Right ventricle myocardium inferior (tissue), 1 donor: ENCODE measurements at regions not wholly inside any gene's neighbourhood (a gene's known extent, or its start where the extent isn't known, plus 50 kb on each side); places are given as distances from the start of the nearest gene placed in this dataset.

Experiments used
- ATAC-seq: fragments of 200-7000 bp; cut with Tn5 transposase; one replicate; pipeline ENCODE4 v1.9.1; 2020; ENCODE audit warnings: mild to moderate bottlenecking, moderate library complexity
- DNase-seq: peaks from one replicate; pipeline ENCODE4 v3.0.0; 2021; ENCODE audit errors: missing footprints
- intact Hi-C: fragments of 100-400 bp; cut with DNase I; formaldehyde crosslinking; loops from one replicate; pipeline ENCODE4 v1.11.0; 2022
- donor health status: DM: no; HTN: yes; CAD: no; lungs with severe emphysema.

- no peak for DNase-seq
- intact Hi-C loops, result no loop called here
- ATAC-seq, result no peak
Measured at GRCh38 chr2:126299469-126299976, 356.4 kb upstream of the GYPC start.

GRCh38 chr2:126300348-126300747 is 355.6 kb upstream of the GYPC start:
- ATAC-seq (no peak), DNase-seq (no peak)
- intact Hi-C loops, result no loop called here

- ATAC-seq (no peak), DNase-seq (no peak)
- intact Hi-C loops, result no loop called here
Measured at GRCh38 chr2:126302043-126302442, 353.9 kb upstream of the GYPC start.

GRCh38 chr2:126303113-126303512 is 352.8 kb upstream of the GYPC start:
- DNase-seq (no peak), ATAC-seq (no peak)
- intact Hi-C loops, result no loop called here

- DNase-seq, result no peak
- intact Hi-C loops, result no loop called here
- no peak for ATAC-seq
Measured at GRCh38 chr2:126304154-126304553, 351.8 kb upstream of the GYPC start.

- intact Hi-C loops, result no loop called here
- DNase-seq, result no peak
- ATAC-seq, result no peak
Measured at GRCh38 chr2:126306539-126306938, 349.4 kb upstream of the GYPC start.

- intact Hi-C loops, result no loop called here
- DNase-seq (no peak), ATAC-seq (no peak)
Measured at GRCh38 chr2:126307740-126308139, 348.2 kb upstream of the GYPC start.

- ATAC-seq, result no peak
- intact Hi-C loops, result no loop called here
Measured at GRCh38 chr2:126309185-126309584, 346.8 kb upstream of the GYPC start.

GRCh38 chr2:126312579-126312978 is 343.4 kb upstream of the GYPC start:
- no peak for ATAC-seq
- DNase-seq, result no peak
- intact Hi-C loops, result no loop called here

More at GRCh38 chr2:126309185-126309584, 346.8 kb upstream of the GYPC start:
- no peak for DNase-seq

- intact Hi-C loops, result no loop called here
- ATAC-seq, result no peak
- no peak for DNase-seq
Measured at GRCh38 chr2:126315828-126316227, 340.1 kb upstream of the GYPC start.

- DNase-seq (no peak), ATAC-seq (no peak)
- intact Hi-C loops, result no loop called here
Measured at GRCh38 chr2:126317790-126318431, 338.0 kb upstream of the GYPC start.

- DNase-seq (no peak), ATAC-seq (no peak)
- intact Hi-C loops, result no loop called here
Measured at GRCh38 chr2:126322342-126322741, 333.6 kb upstream of the GYPC start.

GRCh38 chr2:126325202-126325601 is 330.8 kb upstream of the GYPC start:
- intact Hi-C loops, result no loop called here
- DNase-seq, result no peak
- ATAC-seq, result no peak

GRCh38 chr2:126329173-126329572 is 326.8 kb upstream of the GYPC start:
- intact Hi-C loops, result no loop called here
- DNase-seq (no peak), ATAC-seq (no peak)

GRCh38 chr2:126342457-126342856 is 313.5 kb upstream of the GYPC start:
- ATAC-seq, result no peak
- no peak for DNase-seq
- intact Hi-C loops, result no loop called here

GRCh38 chr2:126343136-126343535 is 312.8 kb upstream of the GYPC start:
- no peak for ATAC-seq
- no peak for DNase-seq
- intact Hi-C loops, result no loop called here

GRCh38 chr2:126344493-126344892 is 311.5 kb upstream of the GYPC start:
- DNase-seq (no peak), ATAC-seq (no peak)
- intact Hi-C loops, result no loop called here

- DNase-seq (no peak), ATAC-seq (no peak)
- intact Hi-C loops, result no loop called here
Measured at GRCh38 chr2:126345691-126346090, 310.3 kb upstream of the GYPC start.

- ATAC-seq, result no peak
- no peak for DNase-seq
- intact Hi-C loops, result no loop called here
Measured at GRCh38 chr2:126356631-126357030, 299.3 kb upstream of the GYPC start.

- intact Hi-C loops, result no loop called here
- DNase-seq, result no peak
- no peak for ATAC-seq
Measured at GRCh38 chr2:126358122-126358521, 297.8 kb upstream of the GYPC start.

- DNase-seq, result no peak
Measured at GRCh38 chr2:126359494-126359893, 296.5 kb upstream of the GYPC start.

More at GRCh38 chr2:126359494-126359893, 296.5 kb upstream of the GYPC start:
- intact Hi-C loops, result no loop called here
- ATAC-seq, result no peak
